K562 (cell line): ENCODE measurements at regions not wholly inside any gene's neighbourhood (a gene's known extent, or its start where the extent isn't known, plus 50 kb on each side); places are given as distances from the start of the nearest gene placed in this dataset.

Experiments used
- ATAC-seq: fragments of 200-7000 bp; cut with Tn5 transposase; 3 replicates; pipeline ENCODE4 v1.9.1; 2020; ENCODE audit warnings: moderate library complexity
- BruUV-seq: library from RNA; stranded (reverse); fragments of 400-500 nt; replicated peaks from 2 replicates; lab custom pipeline; 2021; lab: Mats Ljungman, UMichigan
- CTCF ChIA-PET: fragments of 300-600 bp; formaldehyde crosslinking; extraction: SDS; loops from one replicate; lab custom pipeline; 2021; ENCODE audit warnings: low intra/inter-chr PET ratio; lab: Yijun Ruan, JAX
- POLR2A ChIA-PET: fragments of 300-600, 350-650 bp; sonication (Branson Sonifier 250); formaldehyde crosslinking; extraction: SDS; loops from one replicate; lab custom pipeline; 2021; ENCODE audit warnings: antibody characterized with exemption, inconsistent platforms; lab: Yijun Ruan, JAX
- DNase-seq, 4 experiments: peaks; one replicate each; pipeline versions ENCODE4 v3.0.0 to v3.0.0-alpha.2; 2011 to 2018; ENCODE audit warnings: low spot score in 3 of 4, mixed read lengths in 3 of 4; ENCODE audit errors: extremely low read depth in 1 of 4
- FAIRE-seq: peaks from 2 replicates; lab custom pipeline; 2011; peaks lifted over from hg19 to GRCh38; lab: Jason Lieb, UNC
- H2AFZ ChIP-seq: 2 replicates; pipeline ENCODE4 v1.6.0; 2011; ENCODE audit warnings: low read depth, low read length, control low read depth, inconsistent platforms
- H3K27ac ChIP-seq: fragments of 200-600 bp; 3 replicates; pipeline ENCODE4 v1.8.0; 2011; ENCODE audit warnings: low read depth, mild to moderate bottlenecking, control low read depth, inconsistent platforms, low read length, moderate library complexity, mixed read lengths; ENCODE audit errors: extremely low read depth
- H3K27me3 ChIP-seq, 2 experiments: fragments of 300-600 bp in 1 of 2; 2 replicates in 1 of 2; 3 replicates in 1 of 2; pipeline versions ENCODE4 v1.6.0 to v1.8.0; 2011; ENCODE audit warnings: inconsistent platforms in 2 of 2, low read length in 2 of 2, mild to moderate bottlenecking in 1 of 2, mixed read lengths in 1 of 2, moderate library complexity in 1 of 2; ENCODE audit not compliant: control insufficient read depth in 2 of 2, insufficient read depth in 2 of 2
- H3K36me3 ChIP-seq: fragments of 300-600 bp; 3 replicates; pipeline ENCODE4 v1.8.0; 2011; ENCODE audit warnings: mild to moderate bottlenecking, low read length, inconsistent platforms; ENCODE audit not compliant: control insufficient read depth, insufficient read depth
- H3K4me1 ChIP-seq, 2 experiments: fragments of 200-600 bp in 1 of 2; replicated peaks in 1 of 2; 2 replicates in 1 of 2; 3 replicates in 1 of 2; pipeline versions ENCODE4 v1.5.1 to v1.8.0; 2011; ENCODE audit warnings: inconsistent platforms in 2 of 2, low read length in 2 of 2, mild to moderate bottlenecking in 1 of 2, mixed read lengths in 1 of 2, moderate library complexity in 1 of 2; ENCODE audit not compliant: control insufficient read depth in 2 of 2, insufficient read depth in 2 of 2
- H3K4me2 ChIP-seq: 2 replicates; pipeline ENCODE4 v1.6.1; 2011; ENCODE audit warnings: low read length, control low read depth, inconsistent platforms, mixed read lengths; ENCODE audit not compliant: insufficient read depth
- H3K4me3 ChIP-seq: fragments of 200-600 bp; sonication (generic), shearing (Covaris generic); 2 replicates; pipeline ENCODE4 v1.5.1; 2016; ENCODE audit warnings: control low read depth, inconsistent platforms
- H3K79me2 ChIP-seq: fragments of 200-600 bp; 3 replicates; pipeline ENCODE4 v1.8.0; 2011; ENCODE audit warnings: low read length, inconsistent platforms; ENCODE audit not compliant: control insufficient read depth, insufficient read depth
- H3K9ac ChIP-seq, 2 experiments: 2 replicates each; pipeline versions ENCODE4 v1.6.0 to v1.6.1; 2011; ENCODE audit warnings: low read depth in 2 of 2, low read length in 2 of 2, control low read depth in 1 of 2, inconsistent platforms in 1 of 2, mild to moderate bottlenecking in 1 of 2, mixed read lengths in 1 of 2; ENCODE audit not compliant: insufficient read depth in 1 of 2
- H3K9me1 ChIP-seq: one replicate; pipeline ENCODE4 v1.6.0; 2011; ENCODE audit warnings: inconsistent platforms, mild to moderate bottlenecking, low read length, moderate library complexity; ENCODE audit not compliant: control insufficient read depth, insufficient read depth
- H3K9me3 ChIP-seq: replicated peaks from 2 replicates; pipeline ENCODE4 v1.5.1; 2011; ENCODE audit warnings: low read depth, low read length, inconsistent platforms; ENCODE audit not compliant: control insufficient read depth, insufficient read depth
- H4K20me1 ChIP-seq: replicated peaks from 2 replicates; pipeline ENCODE4 v1.6.1; 2011; ENCODE audit warnings: low read length, inconsistent platforms, mixed read lengths; ENCODE audit not compliant: control insufficient read depth, insufficient read depth
- BCOR ChIP-seq: fragments of 450-650 bp; IDR thresholded peaks from 2 replicates; pipeline ENCODE4 v1.6.1; 2016
- CREM ChIP-seq: IDR thresholded peaks from 2 replicates; pipeline ENCODE4 v1.6.1; 2014; ENCODE audit warnings: antibody characterized with exemption, low read depth
- NCOA1 ChIP-seq: fragments of 450-650 bp; IDR thresholded peaks from 2 replicates; pipeline ENCODE4 v1.6.1; 2016; ENCODE audit warnings: low read depth
- NR2C1 ChIP-seq, 2 experiments: fragments of 450-650 bp; IDR thresholded peaks; 2 replicates each; pipeline ENCODE4 v1.6.1; 2017; ENCODE audit warnings: mild to moderate bottlenecking in 2 of 2, antibody characterized with exemption in 1 of 2, inconsistent platforms in 1 of 2, missing compliant biosample characterization in 1 of 2, missing genetic modification characterization in 1 of 2
- PTRF ChIP-seq: fragments of 450-650 bp; IDR thresholded peaks from 2 replicates; pipeline ENCODE4 v1.6.1; 2016; ENCODE audit warnings: mild to moderate bottlenecking, missing genetic modification characterization, missing compliant biosample characterization
- SP2 ChIP-seq: IDR thresholded peaks from 2 replicates; pipeline ENCODE4 v1.6.1; 2011; ENCODE audit warnings: mild to moderate bottlenecking, low read depth, low read length, moderate library complexity; ENCODE audit not compliant: poor library complexity, severe bottlenecking; ENCODE audit errors: extremely low read depth
- TAF1 ChIP-seq: IDR thresholded peaks from 2 replicates; pipeline ENCODE4 v1.6.1; 2011; ENCODE audit warnings: mild to moderate bottlenecking, low read length, moderate library complexity; ENCODE audit not compliant: insufficient read depth, control insufficient read depth, severe bottlenecking; ENCODE audit errors: extremely low read depth
- TRIM28 ChIP-seq: fragments of 450-650 bp; IDR thresholded peaks from 2 replicates; pipeline ENCODE4 v1.6.1; 2017
- ZNF124 ChIP-seq: sonication (generic); formaldehyde crosslinking; IDR thresholded peaks from 2 replicates; pipeline ENCODE4 v1.8.1; 2022; ENCODE audit warnings: missing genetic modification reagents
- ZNF184 ChIP-seq: sonication (generic); formaldehyde crosslinking; IDR thresholded peaks from 2 replicates; pipeline ENCODE4 v1.5.0; 2020; ENCODE audit warnings: missing genetic modification reagents
- WGBS: fragments of 100-300 bp; shearing (Covaris generic); methylation state at CpG from one replicate; pipeline ENCODE4 v1.1.6; 2016; ENCODE audit warnings: low coverage, mixed read lengths; ENCODE audit not compliant: insufficient coverage; ENCODE audit errors: missing lambda C conversion rate; 5-methylcytosine and 5-hydroxymethylcytosine counted together
- in situ Hi-C: fragments of 300-500 bp; cut with MboI; formaldehyde crosslinking; loops from 4 replicates; pipeline ENCODE4 v1.15.0; 2018; ENCODE audit warnings: inconsistent platforms, mixed read lengths
- intact Hi-C: fragments of 100-400 bp; cut with micrococcal nuclease; formaldehyde crosslinking; loops from 2 replicates; pipeline ENCODE4 v1.14.2; 2022
- TF ChIP-seq, protein P1 (sequence below): sonication (generic); formaldehyde crosslinking; IDR thresholded peaks from 2 replicates; pipeline ENCODE4 v1.8.0; 2022; ENCODE audit warnings: mild to moderate bottlenecking, missing genetic modification reagents
- TF ChIP-seq, protein P2 (sequence below): sonication (generic); formaldehyde crosslinking; IDR thresholded peaks from 2 replicates; pipeline ENCODE4 v1.8.0; 2022; ENCODE audit warnings: mild to moderate bottlenecking, low read depth, missing genetic modification reagents
- TF ChIP-seq, protein P3 (sequence below): fragments of 450-650 bp; IDR thresholded peaks from 2 replicates; pipeline ENCODE4 v1.6.1; 2016; ENCODE audit warnings: low read depth

DNA sequence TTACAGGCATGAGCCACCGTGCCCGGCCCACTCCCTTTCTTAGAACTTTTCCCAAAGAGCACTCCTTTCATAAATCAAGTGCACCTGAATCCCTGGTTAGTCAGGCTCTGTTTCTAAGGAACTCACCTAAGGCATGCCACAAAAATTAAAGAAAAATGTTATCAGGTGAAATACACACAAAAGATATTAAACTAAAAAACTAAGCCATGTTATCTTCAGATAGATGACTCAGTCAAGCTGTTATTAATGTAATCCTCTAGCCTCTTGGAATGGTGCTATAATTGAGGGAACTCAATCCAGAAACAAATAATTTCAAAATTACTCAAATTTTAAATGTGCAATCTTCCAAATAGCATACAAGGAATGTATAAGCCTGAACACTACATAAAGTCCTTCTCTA is 83.0 kb downstream of the TENT5A start:
- Histone ChIP-seq H3K4me3 (no peak overlapping the region), H3K9me3 (no peaks in the 10 kb centered on the region), H3K9me1 (no peaks in the 10 kb centered on the region), H2AFZ (no peak overlapping the region), H3K9ac (no peak overlapping the region), H3K27me3 (no peaks in the 10 kb centered on the region), H3K79me2 (no peaks in the 10 kb centered on the region), H3K4me1 (no peaks in the 10 kb centered on the region), H4K20me1 (no peaks in the 10 kb centered on the region), H3K36me3 (no peaks in the 10 kb centered on the region), H3K4me2 (no peak overlapping the region), H3K27ac (no peak overlapping the region)
- no peak for FAIRE-seq
- no peak for DNase-seq
- no peak for ATAC-seq
- no TSS peak for BruUV-seq
- ChIA-PET CTCF (no interaction called here), POLR2A (no interaction called here)
- WGBS = 0% methylated on average over 2 of the region's 2 CpGs
- intact Hi-C loops = no loop called here
- in situ Hi-C loops = no loop called here
- TF ChIP-seq CREM = no peak
- TF ChIP-seq BCOR = no peak
- TF ChIP-seq SP2 = no peak
- no peak for TF ChIP-seq TAF1
- TF ChIP-seq, protein P1, sequence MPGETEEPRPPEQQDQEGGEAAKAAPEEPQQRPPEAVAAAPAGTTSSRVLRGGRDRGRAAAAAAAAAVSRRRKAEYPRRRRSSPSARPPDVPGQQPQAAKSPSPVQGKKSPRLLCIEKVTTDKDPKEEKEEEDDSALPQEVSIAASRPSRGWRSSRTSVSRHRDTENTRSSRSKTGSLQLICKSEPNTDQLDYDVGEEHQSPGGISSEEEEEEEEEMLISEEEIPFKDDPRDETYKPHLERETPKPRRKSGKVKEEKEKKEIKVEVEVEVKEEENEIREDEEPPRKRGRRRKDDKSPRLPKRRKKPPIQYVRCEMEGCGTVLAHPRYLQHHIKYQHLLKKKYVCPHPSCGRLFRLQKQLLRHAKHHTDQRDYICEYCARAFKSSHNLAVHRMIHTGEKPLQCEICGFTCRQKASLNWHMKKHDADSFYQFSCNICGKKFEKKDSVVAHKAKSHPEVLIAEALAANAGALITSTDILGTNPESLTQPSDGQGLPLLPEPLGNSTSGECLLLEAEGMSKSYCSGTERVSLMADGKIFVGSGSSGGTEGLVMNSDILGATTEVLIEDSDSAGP (CRISPR knock-in tag) = no peak
- no peak for TF ChIP-seq ZNF124
- TF ChIP-seq ZNF184 = no peak
- TF ChIP-seq NCOA1 = no peak
- no peak for TF ChIP-seq TRIM28
- TF ChIP-seq, protein P2, sequence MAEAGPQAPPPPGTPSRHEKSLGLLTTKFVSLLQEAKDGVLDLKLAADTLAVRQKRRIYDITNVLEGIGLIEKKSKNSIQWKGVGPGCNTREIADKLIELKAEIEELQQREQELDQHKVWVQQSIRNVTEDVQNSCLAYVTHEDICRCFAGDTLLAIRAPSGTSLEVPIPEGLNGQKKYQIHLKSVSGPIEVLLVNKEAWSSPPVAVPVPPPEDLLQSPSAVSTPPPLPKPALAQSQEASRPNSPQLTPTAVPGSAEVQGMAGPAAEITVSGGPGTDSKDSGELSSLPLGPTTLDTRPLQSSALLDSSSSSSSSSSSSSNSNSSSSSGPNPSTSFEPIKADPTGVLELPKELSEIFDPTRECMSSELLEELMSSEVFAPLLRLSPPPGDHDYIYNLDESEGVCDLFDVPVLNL (CRISPR knock-in tag) = no peak
- TF ChIP-seq, protein P3, sequence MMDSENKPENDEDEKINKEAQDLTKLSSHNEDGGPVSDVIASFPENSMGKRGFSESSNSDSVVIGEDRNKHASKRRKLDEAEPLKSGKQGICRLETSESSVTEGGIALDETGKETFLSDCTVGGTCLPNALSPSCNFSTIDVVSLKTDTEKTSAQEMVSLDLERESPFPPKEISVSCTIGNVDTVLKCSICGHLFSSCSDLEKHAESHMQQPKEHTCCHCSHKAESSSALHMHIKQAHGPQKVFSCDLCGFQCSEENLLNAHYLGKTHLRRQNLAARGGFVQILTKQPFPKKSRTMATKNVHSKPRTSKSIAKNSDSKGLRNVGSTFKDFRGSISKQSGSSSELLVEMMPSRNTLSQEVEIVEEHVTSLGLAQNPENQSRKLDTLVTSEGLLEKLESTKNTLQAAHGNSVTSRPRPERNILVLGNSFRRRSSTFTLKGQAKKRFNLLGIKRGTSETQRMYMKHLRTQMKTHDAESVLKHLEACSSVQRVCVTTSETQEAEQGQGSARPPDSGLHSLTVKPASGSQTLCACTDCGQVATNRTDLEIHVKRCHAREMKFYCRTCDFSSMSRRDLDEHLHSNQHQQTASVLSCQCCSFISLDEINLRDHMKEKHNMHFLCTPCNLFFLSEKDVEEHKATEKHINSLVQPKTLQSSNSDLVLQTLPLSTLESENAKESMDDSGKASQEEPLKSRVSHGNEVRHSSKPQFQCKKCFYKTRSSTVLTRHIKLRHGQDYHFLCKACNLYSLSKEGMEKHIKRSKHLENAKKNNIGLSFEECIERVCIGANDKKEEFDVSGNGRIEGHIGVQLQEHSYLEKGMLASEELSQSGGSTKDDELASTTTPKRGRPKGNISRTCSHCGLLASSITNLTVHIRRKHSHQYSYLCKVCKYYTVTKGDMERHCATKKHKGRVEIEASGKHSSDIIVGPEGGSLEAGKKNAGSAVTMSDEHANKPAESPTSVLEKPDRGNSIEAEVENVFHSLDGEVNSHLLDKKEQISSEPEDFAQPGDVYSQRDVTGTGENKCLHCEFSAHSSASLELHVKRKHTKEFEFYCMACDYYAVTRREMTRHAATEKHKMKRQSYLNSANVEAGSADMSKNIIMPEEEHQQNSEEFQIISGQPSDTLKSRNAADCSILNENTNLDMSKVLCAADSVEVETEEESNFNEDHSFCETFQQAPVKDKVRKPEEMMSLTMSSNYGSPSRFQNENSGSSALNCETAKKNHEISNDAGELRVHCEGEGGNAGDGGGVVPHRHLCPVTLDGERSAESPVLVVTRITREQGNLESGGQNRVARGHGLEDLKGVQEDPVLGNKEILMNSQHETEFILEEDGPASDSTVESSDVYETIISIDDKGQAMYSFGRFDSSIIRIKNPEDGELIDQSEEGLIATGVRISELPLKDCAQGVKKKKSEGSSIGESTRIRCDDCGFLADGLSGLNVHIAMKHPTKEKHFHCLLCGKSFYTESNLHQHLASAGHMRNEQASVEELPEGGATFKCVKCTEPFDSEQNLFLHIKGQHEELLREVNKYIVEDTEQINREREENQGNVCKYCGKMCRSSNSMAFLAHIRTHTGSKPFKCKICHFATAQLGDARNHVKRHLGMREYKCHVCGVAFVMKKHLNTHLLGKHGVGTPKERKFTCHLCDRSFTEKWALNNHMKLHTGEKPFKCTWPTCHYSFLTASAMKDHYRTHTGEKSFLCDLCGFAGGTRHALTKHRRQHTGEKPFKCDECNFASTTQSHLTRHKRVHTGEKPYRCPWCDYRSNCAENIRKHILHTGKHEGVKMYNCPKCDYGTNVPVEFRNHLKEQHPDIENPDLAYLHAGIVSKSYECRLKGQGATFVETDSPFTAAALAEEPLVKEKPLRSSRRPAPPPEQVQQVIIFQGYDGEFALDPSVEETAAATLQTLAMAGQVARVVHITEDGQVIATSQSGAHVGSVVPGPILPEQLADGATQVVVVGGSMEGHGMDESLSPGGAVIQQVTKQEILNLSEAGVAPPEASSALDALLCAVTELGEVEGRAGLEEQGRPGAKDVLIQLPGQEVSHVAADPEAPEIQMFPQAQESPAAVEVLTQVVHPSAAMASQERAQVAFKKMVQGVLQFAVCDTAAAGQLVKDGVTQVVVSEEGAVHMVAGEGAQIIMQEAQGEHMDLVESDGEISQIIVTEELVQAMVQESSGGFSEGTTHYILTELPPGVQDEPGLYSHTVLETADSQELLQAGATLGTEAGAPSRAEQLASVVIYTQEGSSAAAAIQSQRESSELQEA = no peak
- TF ChIP-seq NR2C1 (IDR thresholded peaks at IDR 0.05) = no peak
- TF ChIP-seq NR2C1 (tag; IDR thresholded peaks at IDR 0.05) = no peak
- no peak for TF ChIP-seq PTRF (tag)
